NCI-H2029 treated with DMSO at 0.1 percent for 48 hours (cell line): ENCODE measurements at regions not wholly inside any gene's neighbourhood (a gene's known extent, or its start where the extent isn't known, plus 50 kb on each side); places are given as distances from the start of the nearest gene placed in this dataset.

ENCODE experiments used
- DNase-seq: peaks from one replicate; lab custom pipeline; 2025; lab: John Stamatoyannopoulos, UW

DNA sequence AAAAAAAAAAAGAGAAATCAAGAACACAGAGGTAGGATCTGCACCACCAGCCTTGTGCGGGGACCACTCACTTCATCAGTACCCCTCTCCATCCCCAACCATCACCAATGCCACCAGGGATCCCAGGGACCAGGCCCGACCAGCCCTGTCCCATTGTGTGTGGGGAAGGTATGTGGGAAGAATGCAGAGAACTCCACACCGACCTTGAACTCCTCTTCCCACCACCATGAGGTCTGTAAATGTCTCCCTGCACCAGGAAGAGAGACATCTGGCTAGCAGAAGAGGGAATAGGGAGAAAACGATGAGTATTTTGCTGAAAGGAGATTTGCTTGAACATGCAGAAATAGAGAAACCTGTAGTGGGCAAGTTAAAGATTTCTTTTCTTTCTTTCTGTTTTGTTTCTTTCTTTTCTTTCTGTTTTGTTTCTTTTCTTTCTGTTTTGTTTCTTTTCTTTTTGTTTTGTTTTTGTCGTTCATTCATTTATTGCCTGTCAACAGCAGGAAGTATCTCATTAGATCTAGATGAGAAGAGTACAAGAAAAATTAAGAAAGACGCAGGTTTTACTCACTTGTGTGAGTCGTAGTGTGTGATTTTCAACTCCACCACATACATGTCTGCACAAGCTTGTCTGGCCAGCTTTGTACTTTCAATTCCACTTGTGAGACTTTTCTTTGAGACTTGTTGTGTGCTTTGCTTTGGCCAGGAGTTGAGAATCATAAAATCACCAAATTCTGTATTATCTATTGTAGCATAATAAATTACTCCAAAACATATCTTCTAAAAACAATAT lies 179.8 kb upstream of the HAAO start:
- no peak for DNase-seq

- DNase-seq, result no peak
Measured at GRCh38 chr2:42971381-42971780, 179.0 kb upstream of the HAAO start.

DNA sequence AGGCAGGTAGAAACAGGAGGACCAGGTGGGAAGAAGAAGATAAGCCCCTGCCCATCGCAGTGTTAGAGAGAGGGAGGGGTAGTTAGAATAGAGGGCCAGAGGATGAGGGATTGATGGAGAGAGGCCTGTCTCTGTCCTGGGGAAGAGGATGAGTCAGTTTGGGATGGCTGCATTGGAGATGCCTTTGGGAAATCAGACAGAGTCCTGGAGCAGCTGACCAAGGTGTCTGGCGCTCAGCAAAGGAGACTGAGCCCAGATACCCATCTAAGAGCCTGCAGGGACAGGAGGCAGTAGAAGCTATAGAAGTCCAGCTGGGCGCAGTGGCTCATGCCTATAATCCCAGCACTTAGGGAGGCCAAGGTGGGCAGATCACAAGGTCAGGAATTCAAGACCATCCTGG lies 177.8 kb upstream of the HAAO start:
- DNase-seq, result no peak

- DNase-seq, result no peak
Measured at GRCh38 chr2:42969231-42970150, 177.1 kb upstream of the HAAO start.

- no peak for DNase-seq
Measured at GRCh38 chr2:42967959-42968674, 175.7 kb upstream of the HAAO start.

DNA sequence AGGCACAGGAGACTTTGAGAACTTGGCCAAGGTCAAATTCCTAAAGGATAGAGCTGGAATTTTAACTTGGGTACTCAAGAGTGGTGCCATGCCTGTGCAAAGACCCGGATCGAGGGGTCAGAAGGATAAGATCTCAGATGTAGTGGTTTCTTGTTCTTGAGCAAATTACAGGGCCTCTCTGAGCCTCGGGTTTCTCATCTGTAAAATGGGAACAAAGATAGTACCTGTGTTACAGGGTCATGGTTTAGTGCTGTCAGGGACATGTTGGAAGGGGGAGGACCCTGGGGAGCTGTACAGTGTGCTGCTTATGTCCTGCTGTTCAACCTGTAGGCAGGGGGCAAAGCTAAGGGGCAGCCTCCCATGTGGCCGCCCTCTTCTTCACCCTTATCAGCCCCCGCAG lies 173.5 kb upstream of the HAAO start:
- no peak for DNase-seq

DNA sequence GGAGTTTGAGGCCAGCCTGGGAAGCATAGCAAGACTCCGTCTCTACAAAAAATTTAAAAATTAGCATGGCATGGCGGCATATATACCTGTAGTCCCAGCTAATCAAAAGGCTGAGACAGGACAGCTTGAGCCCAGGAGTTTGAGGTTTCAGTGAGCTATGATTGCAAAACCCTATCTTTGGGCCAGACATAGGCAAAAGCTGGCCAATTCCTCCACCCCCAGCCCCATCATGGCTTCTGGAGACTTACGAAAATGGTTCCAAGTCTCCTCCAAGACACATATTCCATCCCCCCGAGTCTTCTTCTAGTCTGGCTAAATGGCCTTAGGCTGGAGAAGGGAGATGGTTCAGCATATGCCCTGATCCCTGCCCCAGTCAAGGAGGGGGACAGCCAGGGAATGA lies 172.8 kb upstream of the HAAO start:
- no peak for DNase-seq

- DNase-seq, result peak; percentile 46
Measured at GRCh38 chr2:42964439-42965083, 172.2 kb upstream of the HAAO start.

DNA sequence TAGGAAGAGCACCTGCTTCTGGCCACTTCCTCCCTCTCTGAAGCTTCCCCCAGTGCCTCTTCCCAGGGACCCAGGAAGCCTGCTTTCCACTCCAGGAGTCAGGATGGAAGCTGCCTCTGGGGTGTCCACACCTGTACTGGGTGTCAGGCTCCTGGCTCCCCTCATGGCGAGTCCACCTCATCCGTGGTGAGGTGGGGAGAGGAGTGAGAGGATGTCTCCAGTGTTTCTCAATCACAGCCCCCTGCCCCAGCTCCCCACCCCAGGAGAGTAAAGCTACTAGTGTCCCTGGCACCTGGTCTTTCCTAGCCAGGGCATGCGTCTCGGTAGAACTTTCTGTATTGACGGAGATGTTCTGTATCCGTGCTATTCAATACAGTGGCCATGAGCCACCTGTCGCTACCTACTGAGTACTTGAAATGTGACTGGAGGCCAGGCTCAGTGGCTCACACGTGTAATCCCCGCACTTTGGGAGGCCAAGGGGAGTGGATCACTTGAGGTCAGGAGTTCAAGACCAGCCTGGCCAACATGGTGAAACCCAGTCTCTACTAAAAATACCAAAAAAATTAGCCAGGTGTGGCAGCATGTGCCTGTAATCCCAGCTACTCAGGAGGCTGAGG lies 171.2 kb upstream of the HAAO start:
- no peak for DNase-seq

- DNase-seq, result no peak
Measured at GRCh38 chr2:42962508-42962953, 170.1 kb upstream of the HAAO start.

- no peak for DNase-seq
Measured at GRCh38 chr2:42961961-42962360, 169.6 kb upstream of the HAAO start.

DNA sequence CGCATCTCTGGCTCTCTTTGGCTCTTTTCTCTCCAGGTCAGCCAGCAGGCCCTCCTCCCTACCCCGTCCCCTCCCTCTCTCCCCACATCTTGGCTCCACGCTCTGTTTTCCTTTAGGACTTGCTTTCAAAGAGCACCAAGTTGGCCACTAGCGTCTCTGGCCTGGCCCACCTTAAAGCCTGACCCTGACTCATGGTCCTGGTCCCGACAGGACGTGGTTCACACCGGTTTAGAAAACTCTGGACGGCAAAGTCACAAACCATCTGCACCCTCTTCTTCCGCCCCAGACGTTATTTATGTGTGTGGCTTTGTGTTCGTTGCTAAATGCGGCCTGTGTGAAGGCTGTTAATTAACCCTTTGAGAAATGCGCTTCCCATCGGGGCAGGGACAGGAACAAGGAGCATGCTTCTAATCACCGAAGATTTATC lies 169.0 kb upstream of the HAAO start:
- no peak for DNase-seq

- no peak for DNase-seq
Measured at GRCh38 chr2:42960842-42961180, 168.4 kb upstream of the HAAO start.

- no peak for DNase-seq
Measured at GRCh38 chr2:42960002-42960841, 167.8 kb upstream of the HAAO start.

- DNase-seq, result no peak
Measured at GRCh38 chr2:42959234-42960001, 167.0 kb upstream of the HAAO start.

DNA sequence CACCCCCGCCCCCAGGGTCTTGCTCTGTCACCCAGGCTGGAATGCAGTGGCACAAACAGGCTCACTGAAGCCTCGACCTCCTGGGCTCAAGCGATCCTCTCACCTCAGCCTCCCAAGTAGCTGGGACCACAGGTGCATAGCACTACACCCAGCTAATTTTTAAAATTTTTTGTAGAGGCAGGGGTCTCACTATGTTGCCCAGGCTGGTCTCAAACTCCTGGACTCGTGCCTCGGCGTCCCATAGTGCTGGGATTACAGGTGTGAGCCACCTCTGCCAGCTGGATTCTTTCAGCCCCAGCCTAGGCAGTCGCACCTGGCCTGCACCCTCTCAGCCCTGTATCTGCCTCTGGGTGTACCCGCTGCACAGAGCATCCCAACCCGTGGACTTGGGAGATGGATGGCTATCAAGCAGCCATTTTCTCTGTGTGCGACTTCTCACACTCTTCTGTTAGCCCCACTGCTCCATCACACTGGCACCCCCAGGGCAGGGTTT lies 166.4 kb upstream of the HAAO start:
- no peak for DNase-seq

DNA sequence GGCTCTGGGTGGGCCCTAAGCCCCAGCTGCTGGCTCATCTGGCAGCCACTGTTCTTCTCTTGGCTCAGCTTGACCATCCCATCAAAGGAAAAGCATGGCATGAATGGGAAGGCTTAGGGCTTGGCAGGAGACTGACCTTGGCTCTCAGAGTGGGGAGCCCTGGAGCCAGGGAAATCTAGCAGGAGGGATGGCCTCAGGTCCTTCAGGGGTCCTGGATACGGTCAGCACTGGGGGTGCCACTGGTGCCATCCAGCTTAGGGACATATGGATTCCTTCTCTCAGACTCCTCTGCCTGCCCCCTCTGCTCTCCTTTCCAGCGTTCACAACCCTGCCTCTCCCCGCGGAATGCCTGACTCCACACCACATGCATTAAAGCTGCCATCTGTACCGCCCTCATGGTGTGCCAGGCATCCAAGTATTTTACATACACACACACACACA lies 165.5 kb upstream of the HAAO start:
- DNase-seq, result no peak

DNA sequence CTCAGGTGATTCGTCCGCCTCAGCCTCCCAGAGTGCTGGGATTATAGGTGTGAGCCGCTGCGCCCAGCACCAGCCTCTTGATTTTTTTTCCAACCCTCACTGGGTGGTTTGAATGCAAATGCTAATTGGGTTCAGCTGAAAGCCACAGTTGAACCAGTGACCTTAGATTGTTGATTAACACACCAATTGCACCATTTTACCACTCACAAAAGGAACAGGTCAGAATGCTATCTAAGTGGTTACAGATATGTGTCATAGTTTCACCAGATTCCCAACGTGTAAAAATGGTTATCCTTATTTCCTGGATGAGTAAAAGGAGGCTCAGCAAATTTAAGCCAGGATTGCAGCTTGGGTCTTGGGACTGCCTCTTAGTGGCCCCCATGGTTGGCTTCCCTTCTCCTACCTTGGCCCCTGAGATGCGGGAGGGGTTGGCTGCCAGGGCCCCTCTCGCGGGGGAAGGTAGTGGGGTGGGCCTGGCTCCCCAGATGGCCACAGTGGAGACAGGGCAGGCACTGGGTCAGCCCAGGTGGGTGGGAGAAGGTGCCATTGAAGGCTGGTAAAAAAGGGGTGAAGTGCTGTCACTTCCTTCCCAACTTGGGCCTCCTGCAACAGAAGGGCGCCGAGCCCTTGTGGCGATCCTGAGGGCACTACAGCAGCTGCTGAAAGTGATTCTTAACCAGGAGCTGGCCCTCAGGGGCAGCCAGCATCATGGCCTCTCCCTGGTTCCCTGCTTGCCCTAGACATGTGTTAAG lies 164.9 kb upstream of the HAAO start:
- no peak for DNase-seq
